ENCODE measurements at regions not wholly inside any gene's neighbourhood (a gene's known extent, or its start where the extent isn't known, plus 50 kb on each side); places are given as distances from the start of the nearest gene placed in this dataset.
"Not testable (repeated sequence)": the region's sequence is repeated elsewhere in the genome, so short reads cannot be mapped to it uniquely, and the experiment has no call there.

DNA sequence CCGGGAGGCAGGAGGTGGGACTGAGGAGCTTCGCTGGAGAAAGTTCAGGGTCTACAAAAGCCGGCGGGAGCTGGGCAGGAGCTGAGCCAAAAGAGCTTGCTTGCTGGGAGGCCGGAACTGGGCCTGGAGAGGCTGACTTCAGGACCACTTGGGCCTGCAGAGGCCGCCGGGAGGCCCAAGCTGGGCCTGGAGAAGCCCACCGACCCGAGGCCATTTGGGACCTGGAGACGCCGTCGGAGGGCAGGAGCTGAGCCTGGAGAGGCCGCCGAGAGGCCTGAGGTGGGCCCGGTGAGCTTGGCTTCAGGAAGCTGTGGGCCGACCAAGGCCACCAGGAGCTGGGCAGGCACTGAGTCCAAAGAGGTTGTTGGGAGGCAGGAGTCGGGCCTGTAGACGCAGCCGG, 318.3 kb downstream of the ZNF479 start:
- H3K4me3 Mint-ChIP-seq; CTCF ChIA-PET; H3K9me3 Mint-ChIP-seq; H3K36me3 Mint-ChIP-seq (ENCODE audit: low read depth); DNase-seq; H3K27ac Mint-ChIP-seq; H3K27me3 Mint-ChIP-seq (ENCODE audit: low read depth); intact Hi-C loops (cut with micrococcal nuclease); H3K4me1 Mint-ChIP-seq (ENCODE audit: low read depth): not testable (repeated sequence)

DNA sequence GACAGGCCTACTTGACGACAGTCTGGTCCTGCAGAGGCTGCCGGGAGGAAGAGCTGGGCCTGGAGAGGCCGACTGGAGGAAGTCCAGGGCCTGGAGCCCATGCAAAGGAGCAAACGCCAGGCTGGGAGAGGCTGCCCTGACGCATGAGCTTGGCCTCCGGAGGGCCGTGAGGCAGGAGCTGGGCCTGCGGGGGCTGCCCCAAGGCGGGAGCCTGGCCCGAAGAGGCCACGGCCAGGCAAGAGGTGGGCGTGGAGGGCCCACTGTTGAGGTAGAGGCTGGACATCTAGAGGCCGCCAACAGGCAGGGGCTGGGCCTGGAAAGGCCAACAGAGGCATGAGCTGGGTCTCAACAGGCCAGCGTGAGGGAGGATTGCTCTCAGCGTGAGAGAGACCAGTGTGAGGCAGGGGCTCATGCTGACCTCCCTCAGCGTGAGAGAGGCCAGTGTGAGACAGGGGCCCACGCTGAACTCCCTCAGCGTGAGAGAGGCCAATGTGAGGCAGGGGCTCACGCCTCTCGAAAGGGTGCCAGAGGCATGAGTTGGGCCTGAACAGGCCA, 320.6 kb downstream of the ZNF479 start:
- DNase-seq; H3K4me1 Mint-ChIP-seq (ENCODE audit: low read depth); CTCF ChIA-PET; H3K4me3 Mint-ChIP-seq; H3K9me3 Mint-ChIP-seq; intact Hi-C loops (cut with micrococcal nuclease); H3K27me3 Mint-ChIP-seq (ENCODE audit: low read depth); H3K36me3 Mint-ChIP-seq (ENCODE audit: low read depth); H3K27ac Mint-ChIP-seq: not testable (repeated sequence)

DNA sequence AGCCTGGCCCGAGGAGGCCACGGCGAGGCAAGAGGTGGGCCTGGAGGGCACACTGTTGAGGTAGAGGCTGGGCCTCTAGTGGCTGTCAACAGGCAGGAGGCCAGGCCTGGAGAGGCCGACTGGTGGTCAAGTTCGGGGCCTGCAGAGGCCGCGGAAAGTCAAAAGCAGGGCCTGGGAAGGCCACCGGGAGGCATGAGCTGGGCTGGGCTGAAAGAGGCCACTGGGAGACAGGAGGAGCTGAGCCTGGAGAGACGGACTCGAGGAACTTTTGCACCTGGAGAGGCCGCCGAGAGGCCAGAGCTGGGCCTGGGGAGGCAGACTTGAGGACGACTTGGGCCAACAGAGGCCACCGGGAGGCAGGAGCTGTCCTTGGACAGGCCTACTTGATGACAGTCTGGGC, 321.2 kb downstream of the ZNF479 start:
- Mint-ChIP-seq H3K9me3 (no peaks in the 10 kb centered on the region), H3K27me3 (ENCODE audit: low read depth) (no peaks in the 10 kb centered on the region), H3K27ac (no peak overlapping the region), H3K4me1 (ENCODE audit: low read depth) (no peaks in the 10 kb centered on the region), H3K4me3 (no peak overlapping the region), H3K36me3 (ENCODE audit: low read depth) (no peaks in the 10 kb centered on the region)
- intact Hi-C loops (cut with micrococcal nuclease): no loop called here
- no peak for DNase-seq
- CTCF ChIA-PET: no interaction called here

DNA sequence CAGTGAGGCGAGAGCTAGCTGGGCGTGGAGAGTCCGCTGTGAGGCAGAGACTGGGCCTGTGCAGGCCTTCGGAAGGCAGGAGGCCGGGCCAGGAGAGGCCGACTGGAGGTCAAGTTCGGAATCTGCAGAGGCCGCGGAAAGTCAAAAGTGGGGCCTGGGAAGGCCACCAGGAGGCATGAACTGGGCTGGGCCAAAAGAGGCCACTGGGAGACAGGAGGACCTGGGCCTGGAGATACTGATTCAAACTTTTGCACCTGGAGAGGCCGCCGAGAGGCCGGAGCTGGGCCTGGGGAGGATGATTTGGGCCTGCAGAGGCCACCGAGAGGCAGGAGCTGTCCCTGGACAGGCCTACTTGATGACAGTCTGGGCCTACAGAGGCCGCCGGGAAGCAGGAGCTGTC, 321.8 kb downstream of the ZNF479 start:
- DNase-seq: no peak
- intact Hi-C loops (cut with micrococcal nuclease): no loop called here
- Mint-ChIP-seq H3K27ac (no peak overlapping the region), H3K4me1 (ENCODE audit: low read depth) (no peaks in the 10 kb centered on the region), H3K36me3 (ENCODE audit: low read depth) (no peaks in the 10 kb centered on the region), H3K9me3 (no peaks in the 10 kb centered on the region), H3K4me3 (no peak overlapping the region), H3K27me3 (ENCODE audit: low read depth) (no peaks in the 10 kb centered on the region)
- CTCF ChIA-PET: no interaction called here

DNA sequence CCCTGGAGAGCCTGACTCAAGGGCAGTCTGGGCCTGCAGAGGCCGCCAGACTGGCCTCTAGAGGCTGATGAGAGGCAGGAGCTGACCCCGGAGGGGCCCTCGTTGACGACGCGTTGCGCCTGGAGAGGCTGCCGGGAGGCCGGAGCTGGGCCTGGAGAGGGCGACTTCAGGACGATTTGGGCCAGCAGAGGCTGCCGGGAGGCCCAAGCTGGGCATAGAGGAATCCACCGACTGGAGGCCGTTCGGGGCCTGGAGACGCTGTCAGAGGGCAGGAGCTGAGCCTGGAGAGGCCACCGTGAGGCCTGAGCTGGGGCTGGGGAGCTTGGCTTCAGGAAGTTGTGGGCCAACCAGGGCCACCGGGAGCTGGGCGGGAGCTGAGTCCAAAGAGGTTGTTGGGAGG, 322.5 kb downstream of the ZNF479 start:
- CTCF ChIA-PET; H3K27me3 Mint-ChIP-seq (ENCODE audit: low read depth); H3K4me1 Mint-ChIP-seq (ENCODE audit: low read depth); DNase-seq; H3K27ac Mint-ChIP-seq; H3K4me3 Mint-ChIP-seq; intact Hi-C loops (cut with micrococcal nuclease); H3K9me3 Mint-ChIP-seq; H3K36me3 Mint-ChIP-seq (ENCODE audit: low read depth): not testable (repeated sequence)

DNA sequence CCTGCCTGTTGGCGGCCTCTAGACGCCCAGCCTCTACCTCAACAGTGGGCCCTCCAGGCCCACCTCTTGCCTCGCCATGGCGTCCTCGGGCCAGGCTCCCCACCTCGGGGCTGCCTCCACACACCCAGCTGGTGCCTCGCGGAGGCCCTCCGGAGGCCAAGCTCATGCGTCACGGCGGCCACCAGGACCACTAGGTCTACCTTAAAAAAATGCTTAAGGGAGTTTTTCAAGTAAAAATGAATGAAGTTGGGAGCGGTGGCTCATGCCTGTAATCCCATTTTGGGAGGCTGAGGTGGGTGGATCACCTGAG, 327.5 kb downstream of the ZNF479 start:
- H3K4me1 Mint-ChIP-seq (ENCODE audit: low read depth); H3K4me3 Mint-ChIP-seq; H3K9me3 Mint-ChIP-seq; CTCF ChIA-PET; DNase-seq; H3K27me3 Mint-ChIP-seq (ENCODE audit: low read depth); H3K36me3 Mint-ChIP-seq (ENCODE audit: low read depth); H3K27ac Mint-ChIP-seq; intact Hi-C loops (cut with micrococcal nuclease): not testable (repeated sequence)

DNA sequence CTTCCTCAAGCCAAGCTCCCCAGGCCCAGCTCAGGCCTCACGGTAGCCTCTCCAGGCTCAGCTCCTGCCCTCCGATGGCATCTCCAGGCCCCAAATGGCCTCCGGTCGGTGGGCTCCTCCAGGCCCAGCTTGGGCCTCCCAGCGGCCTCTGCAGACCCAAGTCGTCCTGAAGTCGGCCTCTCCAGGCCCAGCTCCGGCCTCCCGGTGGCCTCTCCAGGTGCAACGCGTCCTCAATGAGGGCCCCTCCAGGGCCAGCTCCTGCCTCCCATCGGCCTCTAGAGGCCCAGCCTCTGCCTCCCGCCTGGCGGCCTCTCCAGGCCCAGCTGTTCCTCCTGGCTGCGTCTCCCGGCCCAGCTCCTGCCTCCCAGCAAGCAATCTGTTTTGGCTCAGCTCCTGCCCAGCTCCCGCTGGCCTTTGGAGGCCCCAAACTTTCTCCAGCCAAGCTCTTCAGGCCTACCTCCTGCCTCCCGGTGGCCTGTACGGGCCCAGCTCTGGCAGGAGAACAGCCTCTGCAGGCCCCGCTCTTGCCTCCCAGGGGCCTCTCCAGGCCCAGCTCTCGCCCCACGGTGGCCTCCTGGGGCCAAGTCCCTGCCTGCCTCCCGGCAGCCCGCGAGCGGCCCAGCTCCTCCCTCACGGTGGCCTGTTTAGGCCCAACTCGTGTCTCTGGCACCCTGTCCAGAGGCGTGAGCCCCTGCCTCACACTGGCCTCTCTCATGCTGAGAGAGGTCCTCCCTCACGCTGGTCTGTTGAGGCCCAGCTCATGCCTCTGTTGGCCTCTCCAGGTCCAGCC, 328.1 kb downstream of the ZNF479 start:
- H3K36me3 Mint-ChIP-seq (ENCODE audit: low read depth); H3K9me3 Mint-ChIP-seq; H3K27ac Mint-ChIP-seq; DNase-seq; H3K4me3 Mint-ChIP-seq; H3K27me3 Mint-ChIP-seq (ENCODE audit: low read depth); H3K4me1 Mint-ChIP-seq (ENCODE audit: low read depth); CTCF ChIA-PET; intact Hi-C loops (cut with micrococcal nuclease): not testable (repeated sequence)

DNA sequence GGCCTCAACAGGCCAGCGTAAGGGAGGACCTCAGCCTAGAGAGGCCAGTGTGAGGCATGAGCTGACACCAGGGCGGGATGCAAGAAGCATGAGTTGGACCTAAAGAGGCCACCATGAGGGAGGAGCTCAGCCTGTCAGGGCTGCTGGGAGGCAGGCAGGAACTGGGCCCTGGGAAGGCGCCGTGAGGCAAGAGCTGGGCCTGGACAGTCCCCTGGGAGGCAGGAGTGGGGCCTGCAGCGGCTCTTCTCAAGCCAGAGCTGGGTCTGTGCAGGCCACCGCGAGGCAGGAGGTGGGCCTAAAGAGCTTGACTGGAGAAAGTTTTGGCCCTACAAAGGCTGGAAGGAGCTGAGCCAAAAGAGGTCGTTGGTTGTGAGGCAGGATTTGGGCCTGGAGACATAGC, 328.9 kb downstream of the ZNF479 start:
- H3K4me3 Mint-ChIP-seq; H3K27ac Mint-ChIP-seq; H3K36me3 Mint-ChIP-seq (ENCODE audit: low read depth); H3K27me3 Mint-ChIP-seq (ENCODE audit: low read depth); DNase-seq; H3K9me3 Mint-ChIP-seq; CTCF ChIA-PET; H3K4me1 Mint-ChIP-seq (ENCODE audit: low read depth); intact Hi-C loops (cut with micrococcal nuclease): not testable (repeated sequence)

DNA sequence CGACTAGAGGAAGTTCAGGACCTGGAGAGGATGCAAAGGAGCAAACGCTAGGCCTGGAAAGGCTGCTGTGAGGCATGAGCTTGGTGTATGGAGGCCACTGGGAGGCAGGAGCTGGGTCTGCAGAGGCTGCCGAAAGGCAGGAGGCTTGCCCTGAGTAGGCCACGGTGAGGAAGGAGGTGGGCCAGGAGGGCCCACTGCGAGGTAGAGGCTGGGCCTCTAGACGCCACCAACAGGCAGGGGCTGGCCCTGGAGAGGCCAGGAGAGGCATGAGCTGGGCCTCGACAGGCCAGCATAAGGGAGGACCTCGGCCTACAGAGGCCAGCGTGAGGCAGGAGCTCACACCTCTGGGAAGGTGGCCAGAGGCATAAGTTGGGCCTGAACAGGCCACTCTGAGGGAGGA, 330.0 kb downstream of the ZNF479 start:
- CTCF ChIA-PET; H3K4me1 Mint-ChIP-seq (ENCODE audit: low read depth); H3K9me3 Mint-ChIP-seq; H3K27me3 Mint-ChIP-seq (ENCODE audit: low read depth); intact Hi-C loops (cut with micrococcal nuclease); H3K36me3 Mint-ChIP-seq (ENCODE audit: low read depth); H3K4me3 Mint-ChIP-seq; H3K27ac Mint-ChIP-seq; DNase-seq: not testable (repeated sequence)

DNA sequence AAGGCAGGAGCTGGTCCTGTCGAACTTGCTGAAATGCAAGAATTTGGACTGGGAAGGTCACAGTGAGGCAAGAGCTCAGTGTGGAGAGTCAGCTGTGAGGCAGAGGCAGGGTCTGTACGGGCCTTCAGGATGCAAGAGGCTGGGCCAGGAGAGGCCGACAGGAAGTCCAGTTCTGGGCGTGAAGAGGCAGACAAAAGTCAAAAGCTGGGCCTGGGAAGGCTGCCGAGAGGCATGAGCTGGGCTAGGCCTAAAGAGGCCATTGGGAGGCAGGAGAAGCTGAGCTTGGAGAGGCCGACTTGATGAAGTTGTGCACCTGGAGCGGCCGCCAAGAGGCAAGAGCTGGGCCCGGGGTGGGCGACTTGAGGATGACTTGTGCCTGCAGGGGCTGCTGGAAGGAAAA, 330.5 kb downstream of the ZNF479 start:
- H3K27ac Mint-ChIP-seq; DNase-seq; H3K27me3 Mint-ChIP-seq (ENCODE audit: low read depth); H3K4me3 Mint-ChIP-seq; intact Hi-C loops (cut with micrococcal nuclease); CTCF ChIA-PET; H3K4me1 Mint-ChIP-seq (ENCODE audit: low read depth); H3K36me3 Mint-ChIP-seq (ENCODE audit: low read depth); H3K9me3 Mint-ChIP-seq: not testable (repeated sequence)

DNA sequence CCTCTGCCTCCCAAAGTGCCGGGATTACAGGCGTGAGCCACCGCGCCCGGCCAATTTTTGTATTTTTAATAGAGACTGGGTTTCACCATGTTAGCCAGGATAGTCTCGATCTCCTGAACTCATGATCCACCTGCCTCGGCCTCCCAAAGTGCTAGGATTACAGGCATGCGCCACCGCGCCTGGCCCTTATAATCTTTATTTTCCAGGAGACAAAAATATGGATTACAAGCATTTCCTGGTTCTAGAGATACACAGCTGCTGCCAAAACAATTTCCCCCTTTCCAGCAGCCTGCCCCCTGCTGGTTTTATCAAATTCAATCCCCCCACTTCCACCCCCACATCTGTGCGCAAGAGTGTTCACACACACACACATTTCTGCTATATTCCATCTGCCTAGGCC, 333.4 kb downstream of the ZNF479 start:
- DNase-seq; H3K27ac Mint-ChIP-seq; H3K4me3 Mint-ChIP-seq; intact Hi-C loops (cut with micrococcal nuclease); H3K27me3 Mint-ChIP-seq (ENCODE audit: low read depth); H3K36me3 Mint-ChIP-seq (ENCODE audit: low read depth); CTCF ChIA-PET; H3K9me3 Mint-ChIP-seq; H3K4me1 Mint-ChIP-seq (ENCODE audit: low read depth): not testable (repeated sequence)

DNA sequence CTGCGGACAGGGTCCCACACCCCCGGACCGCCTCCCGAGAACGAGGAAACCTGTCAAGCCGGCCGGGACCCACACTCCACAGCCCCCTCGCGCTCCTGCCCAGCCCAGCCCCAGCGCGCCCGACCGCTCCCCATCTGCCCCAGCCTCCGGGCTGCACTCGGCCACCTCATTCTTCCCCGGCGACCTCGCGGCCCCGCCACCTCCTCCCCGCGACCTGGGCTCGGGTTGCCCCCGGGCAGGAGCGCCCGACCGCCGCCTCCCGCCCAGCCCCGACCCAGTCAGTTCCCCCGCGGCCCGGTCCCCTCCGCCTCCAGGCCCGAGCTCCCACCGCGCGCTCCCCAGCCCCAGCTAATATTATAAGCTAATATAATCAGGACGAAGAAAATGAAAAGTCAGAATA, 344.8 kb downstream of the ZNF479 start:
- H3K4me3 Mint-ChIP-seq; DNase-seq; H3K27me3 Mint-ChIP-seq (ENCODE audit: low read depth); H3K36me3 Mint-ChIP-seq (ENCODE audit: low read depth); H3K9me3 Mint-ChIP-seq; H3K27ac Mint-ChIP-seq; CTCF ChIA-PET; intact Hi-C loops (cut with micrococcal nuclease); H3K4me1 Mint-ChIP-seq (ENCODE audit: low read depth): not testable (repeated sequence)

Measured in activated naive CD4-positive, alpha-beta T cell treated with anti-CD3 and anti-CD28 coated beads for 36 hours (primary cell).